Fibroblast of lung (primary cell): ENCODE measurements at regions not wholly inside any gene's neighbourhood (a gene's known extent, or its start where the extent isn't known, plus 50 kb on each side); places are given as distances from the start of the nearest gene placed in this dataset.

Experiments used
- DNase-seq, 2 donors: peaks; one replicate each; pipeline versions ENCODE4 v3.0.0 to v3.0.0-alpha.2; 2010; ENCODE audit warnings: low read depth in 2 of 2
- H2AFZ ChIP-seq: 2 replicates; pipeline ENCODE4 v1.5.1; 2012; ENCODE audit warnings: low read length, control low read depth, inconsistent platforms
- H3K27ac ChIP-seq: 2 replicates; pipeline ENCODE4 v1.5.1; 2011; ENCODE audit warnings: low read length, control low read depth; ENCODE audit not compliant: insufficient read depth
- H3K27me3 ChIP-seq: 2 replicates; pipeline ENCODE4 v1.5.1; 2011; ENCODE audit warnings: mild to moderate bottlenecking, low read length; ENCODE audit not compliant: control insufficient read depth, insufficient read depth
- H3K36me3 ChIP-seq: 2 replicates; pipeline ENCODE4 v1.5.1; 2011; ENCODE audit warnings: low read length; ENCODE audit not compliant: control insufficient read depth, insufficient read depth
- H3K4me1 ChIP-seq: 2 replicates; pipeline ENCODE4 v1.5.1; 2011; ENCODE audit warnings: low read length; ENCODE audit not compliant: control insufficient read depth, insufficient read depth; ENCODE audit errors: extremely low read depth
- H3K4me2 ChIP-seq: 2 replicates; pipeline ENCODE4 v1.5.1; 2011; ENCODE audit warnings: low read length, control low read depth; ENCODE audit not compliant: insufficient read depth; ENCODE audit errors: extremely low read depth
- H3K4me3 ChIP-seq, 4 experiments: fragments of 200-600 bp in 1 of 4; sonication (generic) in 1 of 4; replicated peaks in 1 of 4; 2 replicates each; pipeline ENCODE4 v1.5.1; 2011 to 2016; ENCODE audit warnings: low read length in 4 of 4, low read depth in 3 of 4, mild to moderate bottlenecking in 3 of 4, control low read depth in 2 of 4, inconsistent platforms in 1 of 4, mixed read lengths in 1 of 4; ENCODE audit not compliant: insufficient read depth in 1 of 4; ENCODE audit errors: control extremely low read depth in 1 of 4
- H3K79me2 ChIP-seq: 2 replicates; pipeline ENCODE4 v1.5.1; 2012; ENCODE audit warnings: mild to moderate bottlenecking, low read length, inconsistent platforms; ENCODE audit not compliant: control insufficient read depth, insufficient read depth
- H3K9ac ChIP-seq: 2 replicates; pipeline ENCODE4 v1.5.1; 2011; ENCODE audit warnings: mild to moderate bottlenecking, low read length, control low read depth; ENCODE audit not compliant: insufficient read depth
- H3K9me3 ChIP-seq: 2 replicates; pipeline ENCODE4 v1.5.1; 2012; ENCODE audit warnings: low read depth, low read length; ENCODE audit not compliant: control insufficient read depth, insufficient read depth
- H4K20me1 ChIP-seq: 2 replicates; pipeline ENCODE4 v1.5.1; 2011; ENCODE audit warnings: low read length; ENCODE audit not compliant: control insufficient read depth, insufficient read depth; ENCODE audit errors: extremely low read depth
- CTCF ChIP-seq, 2 donors: IDR thresholded peaks in 1 of 2; conservative IDR thresholded peaks in 1 of 2; 1 replicate in 1 of 2; 2 replicates in 1 of 2; pipeline ENCODE4 v1.5.1; 2011 to 2012; ENCODE audit warnings: low read length in 2 of 2, control low read depth in 1 of 2, inconsistent platforms in 1 of 2, low read depth in 1 of 2, mild to moderate bottlenecking in 1 of 2
- EZH2 ChIP-seq: IDR thresholded peaks from 2 replicates; pipeline ENCODE4 v1.5.1; 2012; ENCODE audit warnings: low read length, control low read depth, mild to moderate bottlenecking; ENCODE audit errors: missing control alignments

GRCh38 chr11:86722748-86723147 is 50.3 kb upstream of the ME3 start:
- TF ChIP-seq CTCF (conservative IDR thresholded peaks at IDR 0.05 in 1 of 2, IDR thresholded peaks at IDR 0.05 in 1 of 2; ENCODE audit: low read depth in 1 of 2, low read length in 2 of 2) (no peak), EZH2 (no peak)
- H3K4me1 ChIP-seq = peaks cover 17% of the 10 kb centered on the region
- H3K4me2 ChIP-seq = no peak overlapping the region
- no peak overlapping the region for H2AFZ ChIP-seq
- no peaks in the 10 kb centered on the region for H3K79me2 ChIP-seq
- no peaks in the 10 kb centered on the region for H3K36me3 ChIP-seq
- no peak overlapping the region for H3K27ac ChIP-seq
- H3K9me3 ChIP-seq = no peaks in the 10 kb centered on the region
- H3K27me3 ChIP-seq = no peaks in the 10 kb centered on the region
- H3K4me3 ChIP-seq = no peak overlapping the region
- H4K20me1 ChIP-seq = no peaks in the 10 kb centered on the region
- no peak overlapping the region for H3K9ac ChIP-seq
- DNase-seq = no peak
